HG02938 (cell line): ENCODE measurements at regions not wholly inside any gene's neighbourhood (a gene's known extent, or its start where the extent isn't known, plus 50 kb on each side); places are given as distances from the start of the nearest gene placed in this dataset.

ENCODE experiments used
- ATAC-seq: cut with Tn5 transposase; IDR thresholded peaks from one replicate; pipeline ENCODE4 v1.9.1; 2021; ENCODE audit warnings: mild to moderate bottlenecking, moderate library complexity; ENCODE audit not compliant: unreplicated experiment

DNA sequence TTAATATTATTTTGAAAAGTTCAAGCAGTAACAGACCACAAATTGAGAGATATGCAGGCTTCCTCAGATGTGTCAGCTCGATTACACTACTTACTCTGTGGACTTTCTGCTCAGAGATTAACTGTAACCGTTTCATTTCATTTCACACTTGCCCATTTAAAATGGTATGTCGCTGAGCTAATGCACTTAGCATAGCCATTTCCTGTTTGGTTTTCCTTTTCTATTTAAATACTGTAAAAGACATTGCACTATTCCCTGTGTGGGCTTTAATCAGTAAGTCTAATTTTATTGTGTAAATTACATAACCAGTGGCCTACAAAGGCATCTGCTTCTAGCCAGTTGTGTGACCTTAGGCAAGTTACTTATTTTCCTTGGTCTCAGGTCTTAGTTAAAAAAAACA, 237.6 kb downstream of the LACC1 start:
- ATAC-seq, result no peak

GRCh38 chr13:44117816-44118215, 238.1 kb downstream of the LACC1 start:
- no peak for ATAC-seq

- ATAC-seq, result no peak
Observed at GRCh38 chr13:44118881-44119280, 239.2 kb downstream of the LACC1 start.

GRCh38 chr13:44120043-44120442, 240.3 kb downstream of the LACC1 start:
- no peak for ATAC-seq

- no peak for ATAC-seq
Observed at GRCh38 chr13:44120849-44121755, 241.4 kb downstream of the LACC1 start.

- no peak for ATAC-seq
Observed at GRCh38 chr13:44124352-44124751, 244.6 kb downstream of the LACC1 start.

DNA sequence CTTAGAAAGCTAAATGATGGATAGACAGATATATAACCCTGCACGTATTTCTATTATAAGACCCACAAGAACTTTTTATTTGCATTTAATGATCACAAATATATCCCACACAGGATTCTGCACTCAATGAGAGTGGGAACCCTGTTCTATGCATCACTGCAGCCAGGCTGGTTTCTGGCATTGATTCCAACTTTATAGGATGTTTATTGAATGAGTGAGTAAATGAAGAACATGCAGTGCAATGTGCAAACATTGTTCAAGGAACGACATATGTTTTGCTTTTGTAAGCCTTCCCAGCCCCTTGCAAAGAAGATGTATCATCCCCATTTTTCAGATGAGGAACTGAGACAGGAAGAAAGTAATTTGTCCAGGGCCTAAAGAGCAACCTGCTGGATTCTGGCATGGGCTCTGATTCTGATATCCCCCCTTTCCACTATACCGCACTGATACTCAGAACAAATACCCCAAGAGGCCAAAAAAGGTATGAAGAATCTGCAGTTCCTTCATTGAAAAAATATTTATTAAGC, 246.3 kb downstream of the LACC1 start:
- no peak for ATAC-seq

- ATAC-seq, result no peak
Observed at GRCh38 chr13:44128552-44129001, 245.0 kb upstream of the SERP2 start.

DNA sequence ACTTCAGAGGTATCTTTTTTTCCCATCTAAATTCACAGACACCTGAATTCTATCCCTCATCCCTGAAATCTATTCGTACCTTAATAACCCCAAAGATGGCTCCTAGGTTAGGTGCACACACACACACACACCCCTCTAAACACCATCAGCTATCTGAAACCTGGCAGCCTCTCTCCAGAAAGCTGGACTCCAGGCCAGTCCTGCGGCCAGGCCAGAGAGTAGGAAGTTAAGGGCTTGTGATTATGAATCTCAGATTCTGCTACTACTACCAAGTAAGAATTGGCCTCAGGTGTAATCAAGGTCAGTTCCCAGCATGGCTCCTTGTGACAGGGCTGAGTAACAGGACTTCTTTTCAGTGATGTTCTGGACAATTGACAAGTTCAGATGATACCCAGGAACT, 244.2 kb upstream of the SERP2 start:
- ATAC-seq, result no peak

DNA sequence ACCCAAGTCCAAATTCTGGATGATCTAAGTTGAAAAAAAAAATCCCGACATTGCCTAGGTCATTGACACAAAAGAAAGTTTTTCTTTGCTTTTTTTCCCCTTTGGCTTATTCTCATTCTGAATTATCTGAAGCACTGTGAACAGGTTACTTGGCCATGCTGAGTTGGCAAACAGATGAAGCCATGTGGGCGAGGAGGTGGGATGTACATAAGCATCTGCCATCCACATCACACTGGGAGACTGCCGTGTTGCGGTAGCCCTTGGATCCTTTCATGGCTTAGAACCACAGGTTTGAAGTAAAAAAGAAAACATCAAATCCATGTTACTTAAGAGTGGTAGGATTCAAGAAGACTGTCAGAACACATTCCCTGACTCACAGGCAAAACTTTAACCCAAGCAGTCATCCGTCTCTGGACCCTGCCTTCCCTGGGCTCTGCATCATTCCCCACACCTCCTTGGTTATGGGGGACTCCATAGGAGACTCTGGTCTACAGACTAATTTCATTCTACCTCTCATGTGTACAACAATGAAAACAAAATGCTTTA, 242.5 kb upstream of the SERP2 start:
- no peak for ATAC-seq

DNA sequence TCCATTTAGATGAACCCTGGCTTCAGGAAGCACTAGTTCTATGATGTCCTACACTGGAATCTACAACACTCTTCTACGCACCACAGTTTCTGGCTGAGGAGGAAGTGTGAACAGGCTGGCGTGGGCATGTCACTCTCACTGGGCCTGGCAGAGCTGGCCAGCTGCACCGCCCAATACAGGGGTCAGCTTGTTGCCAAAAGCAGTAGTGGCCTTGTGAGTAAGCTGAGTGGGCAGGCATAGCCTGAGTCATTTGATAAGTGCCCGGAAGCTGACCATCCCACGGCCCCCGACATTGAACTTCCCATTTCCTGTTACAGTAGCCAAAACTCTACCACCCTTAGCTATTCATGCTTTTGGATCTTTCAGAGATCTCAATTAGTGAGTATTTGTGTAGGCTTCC, 240.9 kb upstream of the SERP2 start:
- ATAC-seq, result no peak

DNA sequence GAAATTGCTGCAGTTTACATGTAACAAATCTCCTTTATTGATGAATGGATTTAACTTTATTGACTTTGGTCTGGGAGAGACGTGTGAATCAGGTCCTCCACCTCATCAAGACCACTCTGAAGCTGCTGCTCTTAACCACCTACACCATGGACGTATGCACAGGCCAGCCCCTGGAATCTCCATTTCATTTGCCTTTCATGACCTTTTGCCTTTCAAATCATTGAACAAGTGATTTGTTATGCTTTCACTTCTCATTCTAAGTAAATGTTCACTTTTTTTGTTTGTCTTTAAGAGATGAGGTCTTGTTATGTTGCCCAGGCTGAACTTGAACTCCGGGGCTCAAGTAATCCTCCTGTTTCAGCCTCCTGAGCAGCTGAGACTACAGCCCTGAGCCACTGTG, 240.0 kb upstream of the SERP2 start:
- ATAC-seq, result no peak

DNA sequence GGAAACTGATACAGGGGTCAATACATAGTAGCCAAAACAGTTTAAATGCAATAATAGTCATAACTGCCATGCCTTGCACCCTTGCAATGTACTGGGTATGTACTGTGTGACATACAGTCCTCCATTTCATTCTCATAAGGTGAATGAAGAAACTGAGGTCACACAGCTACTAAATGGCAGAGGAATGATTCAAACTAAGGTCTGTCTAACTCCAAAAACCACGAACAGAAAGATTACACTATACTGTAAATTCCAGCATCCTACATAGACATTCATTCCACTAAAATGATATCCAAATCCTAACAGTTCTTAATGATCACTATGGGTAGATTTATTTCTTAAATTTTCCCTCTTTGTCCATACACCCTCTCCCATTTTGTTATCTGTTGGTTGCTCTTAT, 238.1 kb upstream of the SERP2 start:
- ATAC-seq, result no peak

GRCh38 chr13:44136696-44137268, 236.8 kb upstream of the SERP2 start:
- ATAC-seq, result no peak

DNA sequence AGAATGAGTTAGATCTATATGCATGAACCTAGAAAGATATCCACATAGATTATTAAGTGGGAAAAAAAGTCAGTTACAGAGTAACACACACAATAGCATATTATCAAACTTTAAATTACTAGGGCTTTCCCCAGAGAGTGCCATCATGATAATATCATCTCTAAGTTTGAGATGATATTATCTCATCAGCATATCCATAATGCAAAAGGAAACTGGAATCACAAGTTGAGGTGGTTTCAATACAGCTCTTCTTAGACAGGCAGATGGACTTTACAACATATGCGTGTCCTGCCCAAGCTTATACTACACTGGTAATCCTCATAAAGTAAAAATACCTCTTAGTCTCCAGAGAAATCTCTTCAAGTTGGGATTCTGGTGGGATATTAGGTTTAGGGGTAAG, 236.2 kb upstream of the SERP2 start:
- ATAC-seq, result no peak

- ATAC-seq, result no peak
Observed at GRCh38 chr13:44140146-44140545, 233.5 kb upstream of the SERP2 start.

DNA sequence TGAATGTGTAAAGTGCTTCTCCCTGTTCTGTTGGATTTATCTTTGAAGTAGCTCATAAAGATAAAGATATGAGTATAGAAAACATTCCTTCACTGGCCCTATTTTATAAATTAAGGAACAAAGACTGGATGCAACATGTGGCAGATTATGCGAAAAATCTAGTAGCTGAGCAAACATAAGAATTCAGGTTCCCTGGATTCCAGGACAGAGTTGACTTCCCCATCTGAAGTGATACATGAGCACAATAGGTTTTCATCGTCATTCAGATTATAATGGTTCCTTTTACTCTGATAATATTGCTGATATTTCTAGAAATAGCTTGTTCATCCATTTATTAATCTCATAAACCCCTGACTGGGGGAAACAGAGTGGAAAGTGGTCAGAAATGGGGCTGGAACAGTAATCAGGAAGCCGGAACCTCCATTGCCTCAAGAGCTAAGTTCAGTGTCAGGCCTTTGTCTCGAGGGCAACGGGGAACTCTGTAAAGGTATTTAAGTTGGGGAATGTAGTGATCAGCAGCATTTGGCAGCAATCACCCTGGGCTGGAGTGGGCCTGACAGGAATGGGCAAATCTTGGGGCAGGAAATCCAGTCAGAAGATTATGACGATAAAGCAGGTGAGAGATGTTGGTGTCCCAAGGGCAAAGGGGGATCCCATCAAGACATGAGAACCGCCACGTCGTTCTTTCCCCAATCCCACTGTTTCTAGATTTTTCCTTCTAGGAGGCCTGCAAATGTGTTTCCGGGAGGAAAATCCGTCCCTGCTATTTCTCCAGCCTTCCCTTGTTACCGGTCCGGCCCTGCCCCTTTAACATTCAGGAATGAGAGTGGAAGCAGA, 232.5 kb upstream of the SERP2 start:
- ATAC-seq, result no peak

- peak; percentile 98 for ATAC-seq
Observed at GRCh38 chr13:44141725-44142539, 231.7 kb upstream of the SERP2 start.

- no peak for ATAC-seq
Observed at GRCh38 chr13:44142540-44142867, 231.1 kb upstream of the SERP2 start.

DNA sequence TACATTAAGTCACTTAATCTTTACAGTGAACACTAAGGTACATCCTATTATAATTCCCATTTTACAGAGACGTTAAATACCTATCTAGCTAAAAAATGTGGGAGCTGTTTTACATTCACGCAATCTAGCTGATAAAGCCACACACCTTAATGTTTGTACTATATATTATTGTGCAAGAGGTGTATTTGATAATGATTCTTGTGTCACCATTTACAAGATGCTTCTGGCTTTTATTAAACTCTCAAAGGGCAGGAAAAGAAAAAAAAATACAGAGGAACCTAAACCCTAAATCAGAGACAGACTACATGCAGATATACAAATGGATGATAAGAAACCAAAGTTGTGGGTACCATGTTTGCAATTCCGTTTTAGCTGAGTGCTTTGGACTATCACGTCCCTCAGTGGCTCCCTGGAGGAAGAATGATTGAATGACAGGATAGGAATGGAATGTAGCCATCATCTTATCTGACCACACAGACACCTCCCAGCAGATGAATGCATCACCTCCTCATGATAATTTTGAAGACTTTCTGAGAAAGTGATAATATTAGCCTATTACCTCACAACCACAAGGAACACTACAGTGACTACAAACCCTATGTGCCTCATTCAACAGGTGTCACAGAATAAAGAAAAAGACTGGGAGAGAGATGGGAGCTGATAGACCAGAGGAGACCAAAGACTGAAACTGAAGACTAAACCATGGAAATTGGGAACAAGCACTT, 230.5 kb upstream of the SERP2 start:
- ATAC-seq, result no peak
